NCI-H128 (cell line): ENCODE measurements at regions not wholly inside any gene's neighbourhood (a gene's known extent, or its start where the extent isn't known, plus 50 kb on each side); places are given as distances from the start of the nearest gene placed in this dataset.
"Not testable (repeated sequence)": the region's sequence is repeated elsewhere in the genome, so short reads cannot be mapped to it uniquely, and the experiment has no call there.

Experiments
- DNase-seq: peaks from one replicate; lab custom pipeline; 2025; ENCODE audit not compliant: unreplicated experiment; lab: John Stamatoyannopoulos, UW

GRCh38 chr2:142504754-142505153 lies 372.7 kb upstream of the KYNU start:
- DNase-seq, result no peak

- DNase-seq, result no peak
These were observed 371.6 kb upstream of the LRP1B start for GRCh38 chr2:142502402-142502801.

- DNase-seq, result no peak
These were observed 364.3 kb upstream of the LRP1B start for GRCh38 chr2:142495141-142495540.

GRCh38 chr2:142489631-142490030 lies 358.8 kb upstream of the LRP1B start:
- DNase-seq, result not testable (repeated sequence)

- DNase-seq, result no peak
These were observed 353.3 kb upstream of the LRP1B start for GRCh38 chr2:142484111-142484510.

- no peak for DNase-seq
These were observed 352.8 kb upstream of the LRP1B start for GRCh38 chr2:142483653-142484052.

- DNase-seq, result no peak
These were observed 347.4 kb upstream of the LRP1B start for GRCh38 chr2:142478206-142478605.

GRCh38 chr2:142472382-142472781 lies 341.6 kb upstream of the LRP1B start:
- no peak for DNase-seq

- no peak for DNase-seq
These were observed 336.5 kb upstream of the LRP1B start for GRCh38 chr2:142467321-142467720.

GRCh38 chr2:142463047-142463446 lies 332.2 kb upstream of the LRP1B start:
- no peak for DNase-seq

GRCh38 chr2:142462306-142462705 lies 331.5 kb upstream of the LRP1B start:
- DNase-seq, result no peak

GRCh38 chr2:142445551-142446072 lies 314.8 kb upstream of the LRP1B start:
- no peak for DNase-seq

- DNase-seq, result no peak
These were observed 314.2 kb upstream of the LRP1B start for GRCh38 chr2:142445023-142445422.

- no peak for DNase-seq
These were observed 305.0 kb upstream of the LRP1B start for GRCh38 chr2:142435847-142436246.

GRCh38 chr2:142426064-142426463 lies 295.2 kb upstream of the LRP1B start:
- DNase-seq, result no peak

GRCh38 chr2:142425551-142425950 lies 294.7 kb upstream of the LRP1B start:
- DNase-seq, result no peak

- DNase-seq, result no peak
These were observed 292.8 kb upstream of the LRP1B start for GRCh38 chr2:142423603-142424002.

GRCh38 chr2:142422769-142423168 lies 292.0 kb upstream of the LRP1B start:
- no peak for DNase-seq

- DNase-seq, result no peak
These were observed 291.2 kb upstream of the LRP1B start for GRCh38 chr2:142422041-142422440.

- not testable (repeated sequence) for DNase-seq
These were observed 287.9 kb upstream of the LRP1B start for GRCh38 chr2:142418699-142419098.

GRCh38 chr2:142416996-142417395 lies 286.2 kb upstream of the LRP1B start:
- no peak for DNase-seq

GRCh38 chr2:142415461-142415860 lies 284.6 kb upstream of the LRP1B start:
- DNase-seq, result no peak

GRCh38 chr2:142398212-142398611 lies 267.4 kb upstream of the LRP1B start:
- no peak for DNase-seq

- no peak for DNase-seq
These were observed 264.5 kb upstream of the LRP1B start for GRCh38 chr2:142395291-142395690.
